ENCODE measurements at regions not wholly inside any gene's neighbourhood (a gene's known extent, or its start where the extent isn't known, plus 50 kb on each side); places are given as distances from the start of the nearest gene placed in this dataset.

- TF ChIP-seq SMC3 (IDR thresholded peaks at IDR 0.05; ENCODE audit: low read length): no peak
- no peak for TF ChIP-seq MAFK (conservative IDR thresholded peaks at IDR 0.05 in 1 of 2, IDR thresholded peaks at IDR 0.05 in 1 of 2; ENCODE audit: low read length in 2 of 2)
- no peak for TF ChIP-seq MAFG (CRISPR knock-in tag; IDR thresholded peaks at IDR 0.05)
- no peak for TF ChIP-seq HIVEP1 (CRISPR knock-in tag; IDR thresholded peaks at IDR 0.05)
- TF ChIP-seq CTCF (CRISPR knock-in tag; IDR thresholded peaks at IDR 0.05): no peak
- TF ChIP-seq BHLHE40 (IDR thresholded peaks at IDR 0.05; ENCODE audit: low read length): no peak
- TF ChIP-seq SRSF9 (IDR thresholded peaks at IDR 0.05; ENCODE audit: borderline replicate concordance, insufficient read depth, low read depth, low read length, poor library complexity, severe bottlenecking): no peak
- TF ChIP-seq MTF2 (CRISPR knock-in tag; IDR thresholded peaks at IDR 0.05; ENCODE audit: borderline replicate concordance): no peak
- TF ChIP-seq POLR2A (IDR thresholded peaks at IDR 0.05; ENCODE audit: insufficient read depth in 1 of 2, low read depth in 2 of 2, low read length in 2 of 2): no peak
- TF ChIP-seq ZKSCAN1 (IDR thresholded peaks at IDR 0.05; ENCODE audit: low read length): no peak
Observed at GRCh38 chr6:74280130-74280692, 584.2 kb downstream of the CD109 start.

Data from HepG2 (cell line).